Keratinocyte (primary cell): ENCODE measurements at regions not wholly inside any gene's neighbourhood (a gene's known extent, or its start where the extent isn't known, plus 50 kb on each side); places are given as distances from the start of the nearest gene placed in this dataset.

ENCODE experiments used
- DNase-seq: peaks from one replicate; pipeline ENCODE4 v3.0.0-alpha.2; 2011; ENCODE audit warnings: low read depth, missing footprints, low spot score
- FAIRE-seq: peaks from 2 replicates; lab custom pipeline; 2011; peaks lifted over from hg19 to GRCh38; lab: Jason Lieb, UNC
- H2AFZ ChIP-seq: 2 replicates; pipeline ENCODE4 v1.6.0; 2012; ENCODE audit warnings: low read length, control low read depth, inconsistent platforms; ENCODE audit not compliant: control insufficient read depth
- H3K27ac ChIP-seq: 2 replicates; pipeline ENCODE4 v1.5.1; 2011; ENCODE audit warnings: low read length; ENCODE audit not compliant: control insufficient read depth, insufficient read depth
- H3K27me3 ChIP-seq: 3 replicates; pipeline ENCODE4 v1.6.0; 2011; ENCODE audit warnings: low read length; ENCODE audit not compliant: control insufficient read depth, insufficient read depth; ENCODE audit errors: extremely low read depth
- H3K36me3 ChIP-seq, 2 experiments: 2 replicates in 1 of 2; 3 replicates in 1 of 2; pipeline ENCODE4 v1.5.1; 2011; ENCODE audit warnings: low read length in 2 of 2, mild to moderate bottlenecking in 1 of 2; ENCODE audit not compliant: control insufficient read depth in 2 of 2, insufficient read depth in 2 of 2; ENCODE audit errors: extremely low read depth in 1 of 2
- H3K4me1 ChIP-seq: 3 replicates; pipeline ENCODE4 v1.5.1; 2011; ENCODE audit warnings: low read length; ENCODE audit not compliant: control insufficient read depth, insufficient read depth; ENCODE audit errors: extremely low read depth
- H3K4me2 ChIP-seq: 3 replicates; pipeline ENCODE4 v1.6.0; 2011; ENCODE audit warnings: low read depth, low read length; ENCODE audit not compliant: control insufficient read depth, insufficient read depth; ENCODE audit errors: extremely low read depth
- H3K4me3 ChIP-seq, 3 experiments: fragments of 200-600 bp in 1 of 3; sonication (generic) in 1 of 3; 2 replicates in 2 of 3; 3 replicates in 1 of 3; pipeline ENCODE4 v1.5.1; 2011 to 2016; ENCODE audit warnings: low read length in 3 of 3, mild to moderate bottlenecking in 3 of 3, control low read depth in 2 of 3, inconsistent platforms in 1 of 3, low read depth in 1 of 3, mixed read lengths in 1 of 3, mixed run types in 1 of 3, moderate library complexity in 1 of 3; ENCODE audit not compliant: control insufficient read depth in 2 of 3, insufficient read depth in 2 of 3; ENCODE audit errors: extremely low read depth in 1 of 3
- H3K79me2 ChIP-seq: 2 replicates; pipeline ENCODE4 v1.6.0; 2012; ENCODE audit warnings: low read length; ENCODE audit not compliant: control insufficient read depth, insufficient read depth
- H3K9ac ChIP-seq: 3 replicates; pipeline ENCODE4 v1.6.0; 2011; ENCODE audit warnings: low read length; ENCODE audit not compliant: control insufficient read depth, insufficient read depth; ENCODE audit errors: extremely low read depth
- H3K9me1 ChIP-seq: 3 replicates; pipeline ENCODE4 v1.6.0; 2011; ENCODE audit warnings: low read length; ENCODE audit not compliant: control insufficient read depth, insufficient read depth; ENCODE audit errors: extremely low read depth
- H3K9me3 ChIP-seq: 2 replicates; pipeline ENCODE4 v1.5.1; 2012; ENCODE audit warnings: low read depth, low read length; ENCODE audit not compliant: control insufficient read depth
- H4K20me1 ChIP-seq: 3 replicates; pipeline ENCODE4 v1.6.0; 2011; ENCODE audit warnings: low read length; ENCODE audit not compliant: control insufficient read depth, insufficient read depth; ENCODE audit errors: extremely low read depth
- EZH2 ChIP-seq: IDR thresholded peaks from one replicate; pipeline ENCODE4 v1.6.1; 2012; ENCODE audit warnings: inconsistent platforms, mild to moderate bottlenecking, low read length, moderate library complexity
- dilution Hi-C: fragments of 300-500 bp; cut with MboI; formaldehyde crosslinking; loops from one replicate; pipeline ENCODE4 v1.7.0; 2020; ENCODE audit warnings: low sequenced_read_pairs; ENCODE audit not compliant: extremely low pct_ligation_motif_present
- TF ChIP-seq, protein P1 (sequence below), 3 experiments: IDR thresholded peaks in 1 of 3; conservative IDR thresholded peaks in 1 of 3; optimal IDR thresholded peaks in 1 of 3; 2 replicates in 2 of 3; 3 replicates in 1 of 3; pipeline versions ENCODE3 to v1.5.1; 2011; ENCODE audit warnings: low read length in 3 of 3, mild to moderate bottlenecking in 3 of 3, moderate library complexity in 2 of 3, control low read depth in 1 of 3, inconsistent platforms in 1 of 3; ENCODE audit not compliant: insufficient read depth in 2 of 3; ENCODE audit errors: extremely low read depth in 1 of 3

DNA sequence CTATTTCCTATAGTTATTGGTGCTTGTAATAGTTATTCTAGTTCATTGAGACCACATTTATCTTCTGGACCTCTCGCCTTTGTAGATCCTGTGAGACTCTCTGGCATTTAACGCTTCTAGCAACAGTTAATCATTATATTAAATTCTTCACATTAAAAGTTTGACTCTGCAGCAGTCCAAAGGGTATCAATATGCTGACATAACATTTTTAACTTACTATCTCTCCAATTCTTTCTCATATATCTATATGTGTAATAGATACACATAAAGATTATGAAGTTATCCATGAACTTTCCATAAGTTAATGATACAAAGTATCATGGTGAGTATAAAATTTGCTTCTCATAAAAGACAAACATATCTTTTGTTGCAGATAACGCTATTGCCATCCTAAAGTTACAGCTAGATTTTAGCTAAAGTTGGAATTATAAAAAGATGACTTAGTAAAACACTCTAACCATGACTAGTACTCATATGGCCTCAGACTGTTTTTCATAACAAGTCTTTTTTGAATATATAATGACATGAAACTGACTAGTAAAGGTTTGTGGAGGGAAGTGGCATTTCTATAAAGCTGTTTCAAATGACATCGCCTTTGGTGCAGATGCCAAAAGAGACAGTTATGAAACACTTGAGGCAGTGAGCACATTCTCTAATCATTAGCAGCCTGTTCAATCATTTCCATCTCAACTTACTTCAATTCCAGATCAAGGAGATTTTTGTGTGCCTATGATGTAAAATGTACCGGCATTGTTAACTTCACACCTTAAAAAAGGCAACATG is 379.3 kb upstream of the CBLB start:
- H4K20me1 ChIP-seq = no peaks in the 10 kb centered on the region
- H3K27ac ChIP-seq = no peak overlapping the region
- no peak for TF ChIP-seq EZH2
- TF ChIP-seq, protein P1, sequence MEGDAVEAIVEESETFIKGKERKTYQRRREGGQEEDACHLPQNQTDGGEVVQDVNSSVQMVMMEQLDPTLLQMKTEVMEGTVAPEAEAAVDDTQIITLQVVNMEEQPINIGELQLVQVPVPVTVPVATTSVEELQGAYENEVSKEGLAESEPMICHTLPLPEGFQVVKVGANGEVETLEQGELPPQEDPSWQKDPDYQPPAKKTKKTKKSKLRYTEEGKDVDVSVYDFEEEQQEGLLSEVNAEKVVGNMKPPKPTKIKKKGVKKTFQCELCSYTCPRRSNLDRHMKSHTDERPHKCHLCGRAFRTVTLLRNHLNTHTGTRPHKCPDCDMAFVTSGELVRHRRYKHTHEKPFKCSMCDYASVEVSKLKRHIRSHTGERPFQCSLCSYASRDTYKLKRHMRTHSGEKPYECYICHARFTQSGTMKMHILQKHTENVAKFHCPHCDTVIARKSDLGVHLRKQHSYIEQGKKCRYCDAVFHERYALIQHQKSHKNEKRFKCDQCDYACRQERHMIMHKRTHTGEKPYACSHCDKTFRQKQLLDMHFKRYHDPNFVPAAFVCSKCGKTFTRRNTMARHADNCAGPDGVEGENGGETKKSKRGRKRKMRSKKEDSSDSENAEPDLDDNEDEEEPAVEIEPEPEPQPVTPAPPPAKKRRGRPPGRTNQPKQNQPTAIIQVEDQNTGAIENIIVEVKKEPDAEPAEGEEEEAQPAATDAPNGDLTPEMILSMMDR (optimal IDR thresholded peaks at IDR 0.05 in 1 of 3, IDR thresholded peaks at IDR 0.05 in 1 of 3, conservative IDR thresholded peaks at IDR 0.05 in 1 of 3; ENCODE audit: extremely low read depth in 1 of 3, insufficient read depth in 2 of 3, low read length in 3 of 3) = no peak
- H3K36me3 ChIP-seq = no peaks in the 10 kb centered on the region
- no peak overlapping the region for H2AFZ ChIP-seq
- H3K9me3 ChIP-seq = peaks cover 2% of the 10 kb centered on the region
- H3K4me3 ChIP-seq = no peak overlapping the region
- no peak overlapping the region for H3K9ac ChIP-seq
- no peaks in the 10 kb centered on the region for H3K9me1 ChIP-seq
- no peaks in the 10 kb centered on the region for H3K4me1 ChIP-seq
- FAIRE-seq (no peak), DNase-seq (no peak)
- dilution Hi-C loops = no loop called here
- H3K79me2 ChIP-seq = no peaks in the 10 kb centered on the region
- H3K4me2 ChIP-seq = no peak overlapping the region
- H3K27me3 ChIP-seq = no peaks in the 10 kb centered on the region

DNA sequence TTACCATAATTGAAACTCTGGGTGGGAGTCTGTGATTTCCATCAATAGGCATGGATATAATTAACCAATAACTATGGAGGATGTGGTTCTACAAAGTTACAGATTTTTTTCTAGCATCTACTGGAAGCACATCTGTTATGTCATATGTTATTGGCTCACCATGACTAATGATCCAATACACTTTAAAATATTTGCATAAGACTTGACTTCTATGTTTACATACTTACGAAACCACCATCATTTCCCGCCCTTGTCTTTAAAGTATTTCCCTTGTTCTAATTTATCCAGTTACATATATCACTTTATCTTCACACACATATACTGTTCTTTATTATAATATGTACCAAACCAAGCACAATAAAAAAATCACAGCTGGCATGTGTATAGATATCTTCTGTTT is 380.3 kb upstream of the CBLB start:
- peaks cover 2% of the 10 kb centered on the region for H3K9me3 ChIP-seq
- dilution Hi-C loops = no loop called here
- FAIRE-seq (no peak), DNase-seq (no peak)
- H4K20me1 ChIP-seq = no peaks in the 10 kb centered on the region
- no peak overlapping the region for H3K9ac ChIP-seq
- H3K27ac ChIP-seq = no peak overlapping the region
- no peaks in the 10 kb centered on the region for H3K36me3 ChIP-seq
- H3K4me1 ChIP-seq = no peaks in the 10 kb centered on the region
- H3K4me3 ChIP-seq = no peak overlapping the region
- TF ChIP-seq, protein P1 (optimal IDR thresholded peaks at IDR 0.05 in 1 of 3, IDR thresholded peaks at IDR 0.05 in 1 of 3, conservative IDR thresholded peaks at IDR 0.05 in 1 of 3; ENCODE audit: extremely low read depth in 1 of 3, insufficient read depth in 2 of 3, low read length in 3 of 3) = no peak
- no peak for TF ChIP-seq EZH2
- H3K4me2 ChIP-seq = no peak overlapping the region
- H3K27me3 ChIP-seq = no peaks in the 10 kb centered on the region
- no peaks in the 10 kb centered on the region for H3K79me2 ChIP-seq
- no peaks in the 10 kb centered on the region for H3K9me1 ChIP-seq
- no peak overlapping the region for H2AFZ ChIP-seq
